Ascending aorta (tissue), 2 donors: ENCODE measurements at regions not wholly inside any gene's neighbourhood (a gene's known extent, or its start where the extent isn't known, plus 50 kb on each side); places are given as distances from the start of the nearest gene placed in this dataset.
"Not testable (repeated sequence)": the region's sequence is repeated elsewhere in the genome, so short reads cannot be mapped to it uniquely, and the experiment has no call there.

ENCODE experiments used
- DNase-seq, 2 donors: peaks; one replicate each; pipeline ENCODE4 v3.0.0-alpha.2; 2019; ENCODE audit warnings: low spot score in 2 of 2
- H3K27ac ChIP-seq, 2 donors: fragments of 200-600 bp; sonication (generic); one replicate each; pipeline ENCODE4 v1.5.1; 2016 to 2017; ENCODE audit warnings: mild to moderate bottlenecking in 1 of 2
- H3K27me3 ChIP-seq: fragments of 200-600 bp; sonication (generic); one replicate; pipeline ENCODE4 v1.5.1; 2017
- H3K36me3 ChIP-seq, 2 donors: fragments of 200-600 bp; sonication (generic); one replicate each; pipeline ENCODE4 v1.5.1; 2016
- H3K4me1 ChIP-seq, 2 donors: fragments of 200-600 bp; sonication (generic); one replicate each; pipeline ENCODE4 v1.5.1; 2016 to 2017; ENCODE audit warnings: mild to moderate bottlenecking in 1 of 2
- H3K4me3 ChIP-seq, 2 donors: fragments of 200-600 bp; sonication (generic); one replicate each; pipeline ENCODE4 v1.5.1; 2016 to 2017; ENCODE audit warnings: mild to moderate bottlenecking in 1 of 2
- H3K9me3 ChIP-seq, 2 donors: fragments of 200-600 bp; sonication (generic); one replicate each; pipeline ENCODE4 v1.5.1; 2016
- intact Hi-C: fragments of 100-400 bp; cut with DNase I; formaldehyde crosslinking; loops from one replicate; pipeline ENCODE4 v1.15.1; 2023
- TF ChIP-seq, protein P1 (sequence below), 3 experiments: fragments of 200-600 bp in 2 of 3; fragments of 450-650 bp in 1 of 3; sonication (generic) in 2 of 3; IDR thresholded peaks; one replicate each; pipeline ENCODE4 v1.5.1; 2016 to 2019; ENCODE audit warnings: antibody characterized with exemption in 3 of 3, mild to moderate bottlenecking in 1 of 3, moderate library complexity in 1 of 3

DNA sequence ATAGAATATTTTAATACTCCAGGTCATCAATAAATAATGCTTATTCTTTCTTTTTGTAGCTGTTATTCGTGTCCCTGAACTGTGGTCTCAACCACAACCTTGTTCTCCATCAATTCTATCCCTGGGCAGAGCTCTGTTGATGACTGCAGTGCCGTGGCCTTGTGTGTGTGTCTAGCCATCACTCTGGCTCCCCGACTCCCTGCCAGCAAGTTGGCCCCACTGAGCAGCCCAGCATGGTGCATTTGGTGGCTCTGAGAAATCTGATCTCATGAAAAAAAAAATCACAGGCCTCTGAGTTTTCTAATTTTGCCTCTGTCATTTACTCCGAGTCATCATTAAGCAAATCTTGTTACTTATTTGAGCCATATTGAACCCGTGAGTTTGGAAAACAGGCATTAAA is 164.7 kb downstream of the GOLGA6L6 start:
- intact Hi-C loops, result no loop called here
- no peak overlapping the region for H3K27ac ChIP-seq

GRCh38 chr15:20372416-20372815 is 169.2 kb downstream of the GOLGA6L6 start:
- H3K4me1 ChIP-seq, H3K27me3 ChIP-seq, DNase-seq, H3K36me3 ChIP-seq, H3K9me3 ChIP-seq, H3K27ac ChIP-seq, intact Hi-C loops, H3K4me3 ChIP-seq: not testable (repeated sequence)

More for the DNA sequence above, 164.7 kb downstream of the GOLGA6L6 start:
- Histone ChIP-seq H3K4me1 (no peaks in the 10 kb centered on the region), H3K27me3 (no peaks in the 10 kb centered on the region), H3K36me3 (no peaks in the 10 kb centered on the region), H3K4me3 (no peak overlapping the region), H3K9me3 (no peaks in the 10 kb centered on the region)
- DNase-seq, result no peak
- TF ChIP-seq, protein P1, sequence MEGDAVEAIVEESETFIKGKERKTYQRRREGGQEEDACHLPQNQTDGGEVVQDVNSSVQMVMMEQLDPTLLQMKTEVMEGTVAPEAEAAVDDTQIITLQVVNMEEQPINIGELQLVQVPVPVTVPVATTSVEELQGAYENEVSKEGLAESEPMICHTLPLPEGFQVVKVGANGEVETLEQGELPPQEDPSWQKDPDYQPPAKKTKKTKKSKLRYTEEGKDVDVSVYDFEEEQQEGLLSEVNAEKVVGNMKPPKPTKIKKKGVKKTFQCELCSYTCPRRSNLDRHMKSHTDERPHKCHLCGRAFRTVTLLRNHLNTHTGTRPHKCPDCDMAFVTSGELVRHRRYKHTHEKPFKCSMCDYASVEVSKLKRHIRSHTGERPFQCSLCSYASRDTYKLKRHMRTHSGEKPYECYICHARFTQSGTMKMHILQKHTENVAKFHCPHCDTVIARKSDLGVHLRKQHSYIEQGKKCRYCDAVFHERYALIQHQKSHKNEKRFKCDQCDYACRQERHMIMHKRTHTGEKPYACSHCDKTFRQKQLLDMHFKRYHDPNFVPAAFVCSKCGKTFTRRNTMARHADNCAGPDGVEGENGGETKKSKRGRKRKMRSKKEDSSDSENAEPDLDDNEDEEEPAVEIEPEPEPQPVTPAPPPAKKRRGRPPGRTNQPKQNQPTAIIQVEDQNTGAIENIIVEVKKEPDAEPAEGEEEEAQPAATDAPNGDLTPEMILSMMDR (IDR thresholded peaks at IDR 0.05), result no peak

DNA sequence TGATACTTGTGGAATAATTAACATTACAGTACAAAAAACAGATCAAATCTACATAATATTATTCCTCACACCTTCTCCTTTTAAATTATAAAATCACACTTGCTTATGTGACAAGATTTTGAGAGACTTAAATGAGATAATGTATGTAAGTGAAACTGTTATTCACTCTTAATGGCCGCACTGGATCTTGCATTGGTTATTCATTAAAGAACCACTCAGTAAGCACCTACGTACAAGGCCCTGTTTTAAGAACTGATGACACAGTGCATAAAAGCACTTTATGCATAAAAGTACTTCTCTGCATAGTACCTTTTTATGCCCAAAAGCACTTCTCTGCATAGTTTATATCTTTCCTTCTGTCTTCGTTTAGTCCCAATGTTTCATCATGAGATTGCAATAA is 172.1 kb downstream of the GOLGA6L6 start:
- H3K27me3 ChIP-seq, result no peaks in the 10 kb centered on the region
- intact Hi-C loops, result no loop called here
- H3K27ac ChIP-seq, result no peak overlapping the region
- no peak overlapping the region for H3K4me3 ChIP-seq
- no peaks in the 10 kb centered on the region for H3K4me1 ChIP-seq
- TF ChIP-seq, protein P1 (IDR thresholded peaks at IDR 0.05), result no peak
- no peaks in the 10 kb centered on the region for H3K36me3 ChIP-seq
- H3K9me3 ChIP-seq, result no peaks in the 10 kb centered on the region
- no peak for DNase-seq

DNA sequence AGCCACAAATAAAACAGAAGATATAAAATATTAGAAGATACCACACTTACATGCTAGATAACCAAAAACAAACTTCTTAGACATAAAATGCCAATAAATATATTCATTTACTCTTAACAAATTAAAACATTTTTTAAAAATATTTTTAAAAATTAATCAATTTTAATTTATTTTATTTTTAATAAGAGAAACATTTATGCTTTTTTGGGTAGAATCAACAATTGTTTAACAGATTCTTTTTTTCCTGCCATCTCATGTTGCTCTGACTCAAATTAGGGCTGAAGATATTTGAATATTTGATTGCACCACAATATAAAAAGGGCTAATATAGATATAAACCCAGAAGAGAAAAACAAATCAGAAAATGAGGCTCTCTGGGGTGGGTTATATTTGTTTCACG is 172.6 kb downstream of the GOLGA6L6 start:
- H3K27me3 ChIP-seq, result no peaks in the 10 kb centered on the region
- H3K4me3 ChIP-seq, result no peak overlapping the region
- no peaks in the 10 kb centered on the region for H3K9me3 ChIP-seq
- TF ChIP-seq, protein P1 (IDR thresholded peaks at IDR 0.05), result no peak
- H3K27ac ChIP-seq, result no peak overlapping the region
- no peaks in the 10 kb centered on the region for H3K4me1 ChIP-seq
- no peaks in the 10 kb centered on the region for H3K36me3 ChIP-seq
- no peak for DNase-seq
- intact Hi-C loops, result no loop called here

DNA sequence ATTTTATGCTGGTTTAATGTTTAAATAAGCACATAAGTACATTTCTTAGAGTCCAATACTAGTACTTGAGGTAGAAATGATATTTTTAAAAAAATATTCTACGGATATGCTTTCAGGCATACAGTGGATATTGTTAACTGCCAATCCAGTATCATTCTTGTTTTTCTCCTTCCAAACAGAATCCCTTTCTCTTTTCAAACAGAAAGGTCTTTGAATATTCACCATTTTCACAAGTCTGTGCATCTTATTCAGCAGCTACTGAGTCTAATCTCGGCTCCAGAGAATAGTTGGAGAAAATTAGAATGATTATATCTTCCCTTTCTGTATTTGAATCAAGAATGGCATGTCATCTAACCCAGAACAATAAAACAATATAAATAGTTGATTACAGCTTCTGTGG is 174.5 kb downstream of the GOLGA6L6 start:
- no peaks in the 10 kb centered on the region for H3K9me3 ChIP-seq
- TF ChIP-seq, protein P1 (IDR thresholded peaks at IDR 0.05), result no peak
- intact Hi-C loops, result no loop called here
- no peaks in the 10 kb centered on the region for H3K4me1 ChIP-seq
- no peaks in the 10 kb centered on the region for H3K27me3 ChIP-seq
- no peak overlapping the region for H3K27ac ChIP-seq
- no peak for DNase-seq
- H3K4me3 ChIP-seq, result no peak overlapping the region
- H3K36me3 ChIP-seq, result no peaks in the 10 kb centered on the region

DNA sequence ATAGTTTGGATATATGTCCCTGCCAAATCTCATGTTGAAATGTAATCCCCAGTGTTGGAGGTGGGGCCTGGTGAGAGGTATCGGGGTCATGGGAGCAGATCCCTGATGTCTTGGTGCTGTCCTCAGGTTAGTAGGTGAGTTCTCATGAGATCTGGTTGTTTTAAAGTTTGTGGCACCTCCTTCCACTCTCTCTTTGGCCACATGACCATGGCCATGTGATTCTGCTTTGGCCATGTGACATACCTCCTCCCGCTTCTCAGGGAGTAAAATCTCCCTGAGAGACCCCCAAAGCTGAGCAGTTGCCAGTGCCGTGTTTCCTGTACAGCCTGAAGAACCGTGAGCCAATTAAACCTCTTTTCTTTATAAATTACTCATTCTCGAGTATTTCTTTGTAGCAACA is 178.0 kb downstream of the GOLGA6L6 start:
- intact Hi-C loops, H3K36me3 ChIP-seq, H3K27me3 ChIP-seq, H3K4me3 ChIP-seq, DNase-seq, H3K4me1 ChIP-seq, H3K27ac ChIP-seq, H3K9me3 ChIP-seq: not testable (repeated sequence)

DNA sequence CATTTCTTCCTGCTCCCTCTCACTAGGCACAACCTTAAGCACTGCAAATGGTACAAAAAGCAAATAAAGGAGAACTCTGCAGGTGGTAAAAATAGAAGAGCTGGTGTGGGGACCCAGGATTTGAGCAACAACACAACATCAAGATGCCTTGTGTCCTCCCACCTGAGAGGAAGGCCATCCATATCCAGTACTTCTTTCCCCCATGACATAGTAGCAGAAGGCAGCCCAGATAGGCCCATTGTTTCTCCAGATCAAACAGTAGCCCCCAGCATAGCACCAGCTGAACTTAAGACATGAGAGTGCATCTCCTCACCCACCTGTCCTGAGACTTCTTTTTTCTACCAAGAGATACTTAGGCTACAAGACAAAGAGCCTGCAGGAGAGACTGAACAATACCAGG is 180.5 kb downstream of the GOLGA6L6 start:
- Histone ChIP-seq H3K27ac (no peak overlapping the region), H3K4me3 (no peak overlapping the region), H3K36me3 (no peaks in the 10 kb centered on the region), H3K4me1 (no peaks in the 10 kb centered on the region), H3K27me3 (no peaks in the 10 kb centered on the region), H3K9me3 (no peaks in the 10 kb centered on the region)
- intact Hi-C loops, result no loop called here
- no peak for DNase-seq
- TF ChIP-seq, protein P1 (IDR thresholded peaks at IDR 0.05), result no peak
